GM18502 (cell line): ENCODE measurements at regions not wholly inside any gene's neighbourhood (a gene's known extent, or its start where the extent isn't known, plus 50 kb on each side); places are given as distances from the start of the nearest gene placed in this dataset.
"Not testable (repeated sequence)": the region's sequence is repeated elsewhere in the genome, so short reads cannot be mapped to it uniquely, and the experiment has no call there.

Experiments
- ATAC-seq: cut with Tn5 transposase; IDR thresholded peaks from one replicate; pipeline ENCODE4 v1.9.1; 2021; ENCODE audit warnings: mild to moderate bottlenecking; ENCODE audit not compliant: unreplicated experiment, poor library complexity

DNA sequence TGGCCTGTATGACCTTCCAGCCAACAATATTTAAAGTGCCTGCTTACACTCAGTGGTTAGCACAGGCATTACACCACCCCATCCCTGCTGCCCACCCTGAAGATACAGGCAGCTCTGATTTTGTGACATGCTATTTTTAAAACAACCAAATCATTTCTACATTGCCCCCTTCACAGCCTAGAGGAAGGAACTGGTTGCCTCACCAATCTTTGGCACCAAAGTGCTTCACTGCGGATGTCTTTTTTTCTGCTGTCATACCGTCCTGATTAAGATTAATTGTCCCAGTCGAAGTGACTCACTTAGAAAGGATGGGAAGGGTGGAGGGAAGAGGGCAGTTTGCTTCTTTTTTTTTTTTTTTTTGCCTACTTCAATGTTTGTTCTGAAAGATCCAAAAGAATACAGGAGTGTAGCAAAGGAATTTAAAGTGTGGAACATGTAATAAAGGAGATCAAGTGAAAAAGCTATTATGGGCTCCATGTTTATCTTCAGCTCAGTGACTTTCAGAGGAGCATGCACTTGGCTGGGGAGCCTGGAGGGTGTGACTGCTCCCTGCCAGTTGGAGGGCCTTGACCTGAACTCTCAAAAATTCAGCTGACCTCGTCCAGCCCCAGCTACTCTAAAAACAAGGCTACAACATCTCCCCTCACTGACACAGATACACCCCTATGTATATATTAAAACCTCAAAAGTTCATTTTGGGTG, 501.1 kb upstream of the TNP1 start:
- no peak for ATAC-seq

DNA sequence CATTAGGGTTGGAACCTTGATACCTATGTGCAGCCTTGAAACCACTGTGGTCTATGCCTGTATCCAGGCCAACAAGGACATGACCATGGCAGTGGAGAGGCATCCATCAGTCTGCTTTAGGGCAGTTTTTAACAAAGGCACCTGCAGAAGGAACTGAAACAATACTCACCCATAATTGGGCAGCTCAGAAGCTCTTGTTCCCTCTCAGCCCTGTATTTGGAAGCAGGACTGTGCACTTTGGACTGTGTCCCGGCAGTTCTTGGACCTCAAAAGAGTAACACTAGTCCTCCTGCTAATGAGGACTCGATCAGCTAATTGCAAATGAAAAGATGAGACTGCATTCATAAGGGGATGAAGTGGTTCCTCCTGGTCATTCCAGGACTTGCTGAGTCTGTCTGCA, 500.2 kb upstream of the TNP1 start:
- ATAC-seq, result no peak

- ATAC-seq, result no peak
Measured at GRCh38 chr2:217357886-217358620, 498.2 kb upstream of the TNP1 start.

GRCh38 chr2:217356781-217357180, 496.9 kb upstream of the TNP1 start:
- no peak for ATAC-seq

- ATAC-seq, result no peak
Measured at GRCh38 chr2:217356142-217356541, 496.3 kb upstream of the TNP1 start.

GRCh38 chr2:217353591-217353990, 493.7 kb upstream of the TNP1 start:
- no peak for ATAC-seq

DNA sequence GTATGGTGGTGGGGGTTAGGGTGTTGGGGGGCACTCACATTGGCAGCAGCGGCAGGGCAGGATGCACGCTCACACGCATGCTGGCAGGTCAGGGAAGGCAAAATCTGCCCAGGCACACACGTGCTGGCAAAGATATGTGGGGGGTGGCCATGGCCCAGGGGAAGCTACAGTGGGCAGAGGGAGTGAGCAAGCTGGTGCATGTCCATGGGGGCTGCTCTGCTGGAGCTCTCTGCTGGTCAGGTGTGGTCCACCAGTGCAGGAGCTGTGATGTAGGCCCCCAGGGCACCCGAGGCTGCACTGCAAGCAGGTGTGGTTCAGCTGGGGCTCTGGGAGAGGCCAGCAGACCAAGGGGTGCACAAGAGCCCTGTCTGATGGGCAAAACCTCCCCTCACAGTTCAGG, 491.5 kb upstream of the TNP1 start:
- ATAC-seq, result no peak

DNA sequence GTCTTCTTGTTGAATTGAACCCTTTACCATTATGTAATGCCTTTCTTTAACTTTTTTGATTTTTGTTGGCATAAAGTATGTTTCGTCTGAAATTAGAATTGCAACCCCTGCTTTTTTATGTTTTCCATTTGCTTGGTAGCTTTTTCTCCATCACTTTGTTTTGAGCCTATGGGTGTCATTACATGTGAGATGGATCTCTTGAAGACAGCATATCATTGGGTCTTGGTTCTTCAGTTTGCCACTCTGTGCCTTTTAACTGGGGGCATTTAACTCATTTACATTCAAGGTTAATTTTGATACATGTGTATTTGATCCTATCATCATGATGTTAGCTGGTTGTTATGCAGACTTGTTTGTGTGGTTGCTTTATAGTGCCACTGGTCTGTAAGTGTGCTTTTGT, 489.4 kb upstream of the TNP1 start:
- no peak for ATAC-seq

GRCh38 chr2:217347630-217348029, 487.8 kb upstream of the TNP1 start:
- ATAC-seq, result not testable (repeated sequence)

DNA sequence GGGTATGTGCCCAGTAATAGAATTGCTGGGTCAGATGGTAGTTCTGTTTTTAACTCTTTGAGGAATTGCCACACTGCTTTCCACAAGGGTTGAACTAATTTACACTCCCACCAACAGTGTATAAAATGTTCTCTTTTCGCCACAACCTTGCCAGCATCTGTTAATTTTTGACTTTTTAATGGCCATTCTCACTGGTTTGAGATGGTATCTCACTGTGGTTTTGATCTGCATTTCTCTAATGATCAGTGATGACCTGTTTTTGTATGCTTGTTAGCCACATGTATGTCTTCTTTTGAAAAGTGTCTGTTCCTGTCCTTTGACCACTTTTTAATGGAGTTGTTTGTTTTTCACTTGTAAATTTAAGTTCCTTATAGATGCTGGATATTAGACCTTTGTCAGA, 486.2 kb upstream of the TNP1 start:
- not testable (repeated sequence) for ATAC-seq

- ATAC-seq, result no peak
Measured at GRCh38 chr2:217340899-217341298, 481.0 kb upstream of the TNP1 start.

DNA sequence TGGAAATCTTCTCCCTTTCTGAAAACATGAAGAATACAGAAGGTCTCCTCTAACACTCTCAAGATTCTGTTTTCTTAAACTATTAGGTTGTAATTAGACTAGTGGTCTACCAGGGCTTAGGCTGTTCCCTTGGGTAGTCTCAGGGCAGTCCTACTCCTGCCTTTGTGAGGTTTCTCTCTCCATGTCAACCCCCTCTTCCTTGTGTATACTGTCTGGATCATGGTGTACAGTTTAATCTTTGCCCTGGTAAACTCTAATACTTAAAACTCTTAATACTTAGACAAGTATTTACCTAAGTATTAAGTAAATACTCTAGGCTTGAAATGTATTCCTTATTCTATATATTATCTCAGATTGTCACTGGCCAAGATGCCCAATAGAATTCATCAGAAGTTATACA, 480.3 kb upstream of the TNP1 start:
- no peak for ATAC-seq

DNA sequence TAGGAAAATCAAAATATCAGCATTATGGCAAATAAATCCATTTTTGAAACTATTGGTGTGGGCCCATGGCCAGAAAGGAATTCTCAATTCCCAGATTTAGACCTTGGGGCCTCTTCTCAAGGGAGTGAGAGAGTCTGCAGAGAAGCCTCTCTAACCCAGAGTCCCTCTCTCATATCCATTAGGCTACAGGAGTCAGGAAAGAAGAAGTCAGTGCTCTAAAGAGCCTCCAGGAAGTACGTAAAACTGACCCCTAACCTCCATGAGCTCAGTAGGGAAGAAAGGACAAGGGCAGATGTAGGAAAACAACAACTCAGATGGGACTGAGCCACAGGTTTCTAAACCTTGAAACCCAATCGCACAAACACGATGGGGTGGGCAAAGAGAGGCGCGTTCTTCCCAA, 479.9 kb upstream of the TNP1 start:
- ATAC-seq, result no peak

- ATAC-seq, result no peak
Measured at GRCh38 chr2:217338306-217338916, 478.5 kb upstream of the TNP1 start.

- no peak for ATAC-seq
Measured at GRCh38 chr2:217337771-217338170, 477.9 kb upstream of the TNP1 start.

DNA sequence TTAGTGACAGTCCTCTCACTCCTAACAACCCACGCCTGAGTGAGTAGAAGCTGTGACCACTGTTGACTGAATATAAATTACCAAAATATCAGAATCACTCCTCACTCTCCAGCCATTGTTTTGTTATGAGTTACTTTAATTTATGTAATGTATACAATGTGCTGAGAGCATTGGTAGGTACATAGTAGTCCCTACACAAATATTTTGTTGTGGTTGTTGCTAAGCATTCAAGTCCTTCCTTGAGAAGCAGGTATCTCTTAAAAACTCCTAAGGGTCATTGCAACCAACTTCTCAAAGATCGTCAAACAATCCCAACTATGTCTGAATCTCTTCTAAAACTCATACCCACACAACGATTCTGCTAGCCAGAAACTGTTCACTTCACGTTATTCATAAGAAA, 476.8 kb upstream of the TNP1 start:
- ATAC-seq, result no peak

DNA sequence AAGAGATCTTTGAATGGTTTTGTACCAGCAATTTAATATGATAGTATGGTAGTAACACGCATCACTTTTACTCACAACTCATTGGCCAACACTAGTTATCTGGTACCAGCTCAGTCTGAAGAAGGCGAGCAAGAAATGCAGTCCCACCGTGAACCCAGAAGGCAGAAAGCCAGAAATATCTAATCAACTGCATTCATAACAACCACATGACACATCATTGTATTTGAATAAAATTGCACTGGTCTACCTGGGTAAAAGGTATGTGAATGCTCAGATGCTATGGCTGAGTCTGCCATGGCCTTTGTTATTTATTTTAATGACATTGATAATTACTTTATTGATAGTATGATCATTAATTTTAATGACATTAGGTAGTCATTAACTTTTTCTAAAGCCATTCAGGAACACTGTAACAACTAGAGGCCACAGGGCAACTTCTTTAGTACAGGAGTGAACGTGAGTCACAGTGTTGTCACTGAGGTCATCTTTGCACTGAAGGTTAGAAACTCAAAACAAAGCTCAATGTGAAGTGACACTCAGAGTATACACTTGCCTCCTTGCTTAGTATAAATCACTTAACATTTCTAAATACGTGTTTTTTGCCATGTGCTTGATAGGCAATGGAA, 475.6 kb upstream of the TNP1 start:
- no peak for ATAC-seq

DNA sequence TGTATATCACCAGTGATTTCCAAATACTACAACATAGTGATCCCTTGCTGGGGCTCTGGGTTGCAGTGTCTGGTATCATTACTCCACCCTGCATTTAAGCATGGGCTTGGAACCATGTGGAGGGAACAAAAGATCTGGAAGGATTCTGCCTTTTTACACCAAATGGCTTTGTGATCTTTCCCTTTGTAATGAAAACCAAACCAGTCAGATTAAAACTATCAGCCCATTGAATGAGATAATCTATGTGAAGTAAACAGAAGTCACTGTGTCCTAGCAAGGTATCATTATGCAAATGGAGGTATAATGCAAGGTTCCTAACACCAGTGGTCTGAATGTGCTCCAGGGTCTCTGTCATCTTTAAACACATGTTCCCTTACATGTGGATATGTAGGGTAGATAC, 474.7 kb upstream of the TNP1 start:
- no peak for ATAC-seq

GRCh38 chr2:217332866-217333265, 473.0 kb upstream of the TNP1 start:
- ATAC-seq, result no peak

GRCh38 chr2:217332417-217332791, 472.5 kb upstream of the TNP1 start:
- no peak for ATAC-seq
